Stimulated activated CD4-positive, alpha-beta T cell treated with anti-CD3 and anti-CD28 coated beads, TNF-alpha, amount 100 ng/mL, for 1 hour (primary cell): ENCODE measurements at regions not wholly inside any gene's neighbourhood (a gene's known extent, or its start where the extent isn't known, plus 50 kb on each side); places are given as distances from the start of the nearest gene placed in this dataset.
"Not testable (repeated sequence)": the region's sequence is repeated elsewhere in the genome, so short reads cannot be mapped to it uniquely, and the experiment has no call there.

Source experiments
- DNase-seq, 3 donors: peaks; one replicate each; pipeline ENCODE4 v3.0.0-alpha.2; 2020; ENCODE audit warnings: low read depth in 3 of 3, low spot score in 1 of 3

DNA sequence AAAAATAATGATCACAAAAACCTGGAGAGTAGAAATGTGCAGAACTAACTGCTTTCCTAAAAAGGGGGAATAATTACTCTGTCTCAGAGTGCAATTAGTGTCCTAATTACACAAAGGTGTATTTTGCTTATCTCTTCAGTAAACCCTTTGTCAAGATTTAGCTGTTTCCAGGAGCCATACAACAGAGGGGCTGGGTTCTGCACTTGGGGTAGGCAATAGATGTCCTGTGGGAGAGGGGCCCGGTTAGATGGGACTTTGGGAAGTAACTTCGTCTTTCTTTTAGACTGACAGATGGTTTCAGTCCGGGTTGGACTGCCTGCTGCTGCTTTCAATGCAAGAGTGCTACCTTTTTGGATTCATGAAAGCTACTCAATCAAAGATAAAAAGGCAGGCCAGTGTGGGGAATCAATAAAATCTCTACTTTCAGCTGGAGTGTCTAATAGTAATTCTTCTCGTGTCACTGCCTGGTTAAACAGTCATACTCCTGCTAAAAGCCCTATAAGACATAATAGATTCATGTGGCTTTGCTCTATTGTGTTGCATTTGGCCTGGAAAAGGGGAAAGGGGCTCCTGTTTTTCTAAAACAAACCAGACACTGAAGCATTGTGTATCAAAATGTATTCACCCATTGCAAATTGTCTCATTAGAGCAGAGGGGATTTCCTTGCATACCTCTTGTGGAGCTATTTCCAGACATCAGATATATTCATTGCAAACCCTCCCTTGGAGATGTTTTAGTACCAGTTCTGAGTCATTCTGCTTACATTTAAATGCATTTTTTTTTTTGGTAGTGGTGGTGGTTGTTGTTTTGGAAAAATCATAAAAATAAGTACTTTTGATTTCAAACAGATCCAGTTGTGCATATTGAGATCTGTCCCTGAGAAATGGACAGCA, 83.3 kb upstream of the PCDH8 start:
- no peak for DNase-seq

DNA sequence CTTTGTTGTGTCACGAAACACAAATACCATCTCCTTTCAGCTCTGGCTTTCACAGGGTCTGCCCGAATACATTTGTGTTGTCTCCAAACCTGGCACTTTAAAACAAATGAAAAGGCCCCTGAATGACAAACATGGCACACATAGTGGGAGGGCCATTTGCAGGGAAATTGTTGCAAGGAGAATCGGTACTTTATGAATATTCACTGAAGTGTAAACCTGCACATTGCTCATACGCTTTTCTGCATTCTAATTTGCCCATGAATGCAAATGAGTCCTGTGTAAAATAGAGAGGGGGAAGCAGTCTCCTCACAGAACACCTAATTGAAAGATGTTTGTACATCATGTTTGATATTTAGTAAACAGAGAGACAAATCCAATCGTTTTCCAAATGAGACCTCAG, 82.7 kb upstream of the PCDH8 start:
- no peak for DNase-seq

DNA sequence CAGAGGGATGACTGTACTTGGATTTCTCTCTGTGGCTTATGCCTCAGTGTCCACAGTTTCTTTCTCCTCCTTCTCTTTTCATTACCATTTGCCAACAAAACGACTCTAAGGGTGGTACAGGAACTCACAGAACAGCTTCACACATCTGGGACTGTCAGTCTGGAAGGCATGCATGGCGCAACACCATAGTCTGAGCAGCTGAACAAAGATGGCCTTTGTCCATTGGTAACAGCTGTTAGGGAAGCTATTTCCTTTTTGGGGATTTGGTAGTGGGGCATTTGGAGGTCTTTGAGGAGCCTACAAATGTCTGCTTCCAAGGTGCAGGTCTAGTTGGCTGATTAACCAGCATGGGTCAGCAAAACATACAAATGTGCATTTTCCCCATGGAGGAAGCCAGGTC, 81.4 kb upstream of the PCDH8 start:
- DNase-seq, result no peak

GRCh38 chr13:52926971-52927370, 78.5 kb upstream of the PCDH8 start:
- DNase-seq, result no peak

- no peak for DNase-seq
These were observed 77.4 kb upstream of the PCDH8 start for GRCh38 chr13:52925775-52926285.

GRCh38 chr13:52925251-52925650, 76.8 kb upstream of the PCDH8 start:
- DNase-seq, result no peak

- DNase-seq, result no peak
These were observed 76.1 kb upstream of the PCDH8 start for GRCh38 chr13:52924289-52925148.

DNA sequence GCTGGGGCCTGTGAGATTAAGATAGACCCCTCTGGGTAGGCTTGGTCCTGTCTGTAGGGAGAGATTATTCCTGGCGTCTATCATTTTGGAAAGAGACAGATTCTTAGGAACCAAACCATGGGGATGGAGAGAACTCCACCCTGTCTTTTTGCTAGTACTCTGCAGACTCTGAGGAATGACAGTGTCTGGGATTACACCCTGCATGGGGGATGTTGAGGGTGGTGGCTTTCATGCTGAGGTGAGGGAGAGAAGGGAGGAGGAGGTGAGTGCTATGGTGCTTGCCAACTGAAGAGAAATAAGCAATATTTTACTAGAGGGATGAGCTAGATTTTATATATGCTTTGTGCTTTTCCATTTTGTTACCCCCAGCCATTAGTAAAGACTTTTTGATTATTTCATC, 74.5 kb upstream of the PCDH8 start:
- no peak for DNase-seq

DNA sequence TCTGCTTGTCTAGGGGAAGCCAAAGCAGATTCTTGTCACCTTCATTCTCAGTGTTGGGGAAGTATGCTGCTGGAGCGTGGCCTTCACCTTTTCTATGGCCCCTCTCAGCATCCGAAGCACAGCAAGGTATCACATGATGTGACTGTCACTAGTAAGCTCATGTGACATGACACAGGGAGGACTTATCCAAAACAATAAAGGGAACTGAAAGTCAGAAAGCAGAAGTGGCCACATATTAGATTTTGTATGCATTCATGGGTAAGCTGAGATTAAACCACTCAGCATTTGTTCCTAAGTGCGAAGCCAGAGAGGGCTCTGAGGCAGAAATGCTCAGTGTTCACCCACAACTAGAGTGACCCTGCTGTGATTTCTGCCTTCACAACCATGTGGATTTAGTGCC, 72.8 kb upstream of the PCDH8 start:
- DNase-seq, result no peak

DNA sequence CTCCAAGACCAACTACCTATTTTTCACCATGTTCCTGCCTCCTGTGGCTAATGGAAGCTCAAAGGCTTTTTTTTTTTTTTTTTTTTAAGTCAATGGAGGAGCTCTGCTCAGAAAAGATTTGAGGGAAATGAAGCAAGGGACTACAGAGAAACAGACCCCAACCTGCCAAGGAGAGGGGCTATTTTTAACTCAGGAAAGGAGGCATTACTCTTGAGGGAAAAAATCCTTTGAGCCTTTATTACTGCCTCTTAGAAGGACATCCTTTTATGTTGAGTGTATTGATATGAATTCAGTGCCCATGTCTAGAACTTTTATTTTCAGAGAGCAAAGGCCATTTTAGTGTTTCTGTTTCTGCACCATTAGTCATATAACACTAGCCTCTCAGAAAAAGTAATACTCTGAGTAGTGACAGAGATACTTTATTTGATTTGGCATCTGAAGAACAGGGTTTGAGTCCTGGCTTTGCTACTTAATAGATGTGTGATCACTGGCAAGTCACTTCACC, 68.1 kb upstream of the PCDH8 start:
- no peak for DNase-seq

GRCh38 chr13:52911340-52911739, 62.9 kb upstream of the PCDH8 start:
- DNase-seq, result no peak

DNA sequence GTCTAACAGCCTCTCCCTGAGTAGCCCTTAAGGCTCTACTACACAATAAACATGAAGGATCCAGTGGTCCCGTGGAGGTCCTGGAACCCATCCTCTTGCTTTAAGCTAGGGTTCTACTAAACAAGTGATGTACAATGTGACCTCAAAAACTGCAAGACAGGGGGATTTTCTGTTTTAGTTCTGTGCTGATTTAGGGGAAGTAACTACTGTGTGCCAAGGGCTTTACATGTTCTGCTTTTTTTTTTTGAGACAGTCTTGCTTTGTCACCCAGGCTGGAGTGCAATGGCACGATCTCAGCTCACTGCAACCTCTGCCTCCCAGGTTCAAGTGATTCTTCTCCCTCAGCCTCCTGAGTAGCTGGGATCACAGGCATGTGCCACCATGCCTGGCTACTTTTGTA, 61.9 kb upstream of the PCDH8 start:
- DNase-seq, result not testable (repeated sequence)

DNA sequence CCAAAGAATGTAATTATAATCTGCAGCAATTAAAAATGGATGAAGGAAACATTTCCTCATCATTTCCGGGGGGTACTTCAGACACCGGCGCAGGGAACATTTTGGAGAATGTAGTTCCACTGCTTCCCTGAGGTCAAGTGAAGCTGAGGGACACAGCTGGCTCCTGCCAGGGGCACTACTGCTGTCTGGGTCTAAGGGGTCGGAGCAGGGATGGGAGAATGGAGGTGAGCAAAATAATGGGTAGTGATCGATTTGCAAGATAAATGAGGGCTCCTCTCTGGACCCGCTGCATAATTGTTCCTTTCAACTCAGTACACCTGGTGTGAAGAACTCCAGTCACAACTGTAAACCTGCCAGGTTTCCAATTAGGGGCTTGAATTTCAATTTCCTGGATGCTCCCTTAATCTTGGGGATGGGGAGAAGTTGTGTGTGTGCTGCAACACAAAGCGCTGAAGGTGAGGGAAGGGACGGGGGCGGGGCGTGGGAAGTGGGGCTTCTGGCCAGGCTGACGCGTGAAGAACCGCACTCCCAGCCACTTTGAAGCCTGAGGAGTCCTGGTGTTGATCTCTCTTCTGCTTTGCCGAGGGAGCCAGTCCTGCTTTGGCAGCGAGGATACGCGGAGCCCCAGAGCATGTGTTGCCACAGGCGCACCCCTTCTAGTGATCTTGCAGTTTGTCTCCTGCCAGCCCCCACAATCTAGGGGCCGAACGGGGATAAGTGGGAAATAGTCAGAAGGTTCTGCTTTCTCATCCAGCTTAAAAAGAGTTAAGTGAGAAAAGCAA, 57.9 kb upstream of the PCDH8 start:
- no peak for DNase-seq

DNA sequence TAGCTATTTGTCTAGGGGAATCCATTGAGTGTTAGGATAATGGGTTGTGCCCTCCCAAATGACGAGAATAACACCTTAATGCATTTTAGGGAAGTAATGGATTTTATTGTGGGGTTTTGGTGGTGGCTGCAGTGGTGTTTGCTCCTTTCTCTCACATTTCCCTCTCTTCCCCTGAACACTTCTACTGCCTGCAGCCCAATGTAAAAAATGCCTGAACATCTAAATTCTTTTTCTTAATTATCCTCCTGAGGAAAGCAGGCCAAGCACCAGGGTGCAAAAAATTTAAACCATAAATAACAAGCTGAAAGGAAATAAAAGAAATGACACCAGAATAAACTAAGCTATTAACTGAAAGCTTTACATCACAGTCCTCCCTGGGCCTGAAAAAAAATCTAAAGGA, 57.3 kb upstream of the PCDH8 start:
- DNase-seq, result no peak

DNA sequence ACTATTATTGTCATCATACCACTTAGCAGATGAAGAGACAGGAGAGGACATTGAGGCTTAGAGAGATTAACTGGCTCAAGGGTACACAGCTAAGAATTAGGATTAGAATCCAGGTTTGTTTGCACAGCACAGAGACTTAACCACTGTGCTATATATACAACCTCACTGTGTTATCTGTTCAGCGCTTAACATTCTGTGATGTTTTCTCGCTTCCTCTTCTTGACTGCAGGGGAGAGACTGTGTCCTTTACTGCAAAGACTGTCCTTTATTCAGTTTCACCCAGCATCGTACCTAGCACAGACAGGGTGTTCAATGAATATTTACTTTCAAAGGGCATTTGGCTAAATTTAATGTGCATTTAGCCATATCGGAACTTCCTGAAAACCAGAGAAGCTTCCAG, 54.9 kb upstream of the PCDH8 start:
- no peak for DNase-seq

GRCh38 chr13:52899206-52899605, 50.8 kb upstream of the PCDH8 start:
- DNase-seq, result no peak
